Natural killer cell (primary cell): ENCODE measurements at regions not wholly inside any gene's neighbourhood (a gene's known extent, or its start where the extent isn't known, plus 50 kb on each side); places are given as distances from the start of the nearest gene placed in this dataset.

Experiments
- ATAC-seq, 3 donors: fragments of 150-1000 bp in 2 of 3; fragments of 200-7000 bp in 1 of 3; cut with Tn5 transposase; 1 replicate in 1 of 3; 2 replicates in 2 of 3; pipeline ENCODE4 v1.10.0; 2021; ENCODE audit warnings: mild to moderate bottlenecking in 2 of 3, moderate library complexity in 2 of 3
- DNase-seq, 2 donors: peaks; one replicate each; pipeline versions ENCODE4 v3.0.0 to v3.0.0-alpha.2; 2013 to 2021; ENCODE audit warnings: mixed read lengths in 1 of 2
- H3K27ac ChIP-seq: one replicate; pipeline ENCODE4 v1.5.1; 2013; ENCODE audit warnings: mild to moderate bottlenecking, low read length
- H3K27me3 ChIP-seq: one replicate; pipeline ENCODE4 v1.6.1; 2013; ENCODE audit warnings: low read length; ENCODE audit not compliant: control insufficient read depth, insufficient read depth
- H3K36me3 ChIP-seq: one replicate; pipeline ENCODE4 v1.6.1; 2013; ENCODE audit warnings: low read length; ENCODE audit not compliant: control insufficient read depth, insufficient read depth
- H3K4me1 ChIP-seq: one replicate; pipeline ENCODE4 v1.6.1; 2013; ENCODE audit warnings: low read length; ENCODE audit not compliant: control insufficient read depth, insufficient read depth
- H3K4me3 ChIP-seq: one replicate; pipeline ENCODE4 v1.5.1; 2013; ENCODE audit warnings: low read length
- H3K9me3 ChIP-seq: one replicate; pipeline ENCODE4 v1.6.1; 2013; ENCODE audit warnings: low read length; ENCODE audit not compliant: control insufficient read depth, insufficient read depth
- H3K27ac Mint-ChIP-seq, 2 donors: one replicate each; pipeline ENCODE4 v1.8.0; 2022; ENCODE audit warnings: mild to moderate bottlenecking in 2 of 2, mixed read lengths in 2 of 2, moderate library complexity in 1 of 2
- H3K27me3 Mint-ChIP-seq, 2 donors: one replicate each; pipeline ENCODE4 v1.8.0; 2022; ENCODE audit warnings: low read depth in 2 of 2, mixed read lengths in 2 of 2
- H3K36me3 Mint-ChIP-seq: one replicate; pipeline ENCODE4 v1.8.0; 2022; ENCODE audit warnings: mixed read lengths
- H3K4me1 Mint-ChIP-seq, 2 donors: one replicate each; pipeline ENCODE4 v1.8.0; 2022; ENCODE audit warnings: mixed read lengths in 2 of 2
- H3K4me3 Mint-ChIP-seq: one replicate; pipeline ENCODE4 v1.8.0; 2022; ENCODE audit warnings: mild to moderate bottlenecking, moderate library complexity, mixed read lengths
- H3K9me3 Mint-ChIP-seq, 2 donors: one replicate each; pipeline ENCODE4 v1.8.0; 2022; ENCODE audit warnings: mixed read lengths in 2 of 2
- CTCF ChIP-seq: fragments of 200-600 bp; IDR thresholded peaks from one replicate; pipeline ENCODE4 v1.8.0; 2022; ENCODE audit warnings: antibody characterized with exemption
- WGBS: methylation state at CpG from one replicate; pipeline ENCODE4 v1.1.7; 2013; ENCODE audit warnings: missing lambda C conversion rate; ENCODE audit not compliant: insufficient coverage; 5-methylcytosine and 5-hydroxymethylcytosine counted together
- intact Hi-C: fragments of 100-400 bp; cut with micrococcal nuclease; formaldehyde crosslinking; loops from one replicate; pipeline ENCODE4 v1.14.2; 2022

- WGBS, result 88% methylated on average over 20 of the region's 20 CpGs
- Histone ChIP-seq H3K36me3 (no peaks in the 10 kb centered on the region), H3K27ac (no peak overlapping the region), H3K4me1 (no peaks in the 10 kb centered on the region), H3K27me3 (no peaks in the 10 kb centered on the region), H3K4me3 (no peak overlapping the region), H3K9me3 (peaks cover 1% of the 10 kb centered on the region)
- H3K27ac Mint-ChIP-seq, result no peak overlapping the region
- intact Hi-C loops, result no loop called here
- peaks cover 13% of the 10 kb centered on the region for H3K36me3 Mint-ChIP-seq
- no peak overlapping the region for H3K4me3 Mint-ChIP-seq
- no peak for DNase-seq
- peaks cover 16 to 29% of the 10 kb centered on the region in 2 donors for H3K27me3 Mint-ChIP-seq
- no peaks in the 10 kb centered on the region for H3K4me1 Mint-ChIP-seq
- peaks cover 9% of the 10 kb centered on the region in 2 donors for H3K9me3 Mint-ChIP-seq
- ATAC-seq, result no peak
- no peak for TF ChIP-seq CTCF
Measured at GRCh38 chr2:381941-382727, 94.2 kb upstream of the ALKAL2 start.

- intact Hi-C loops, result no loop called here
- Mint-ChIP-seq H3K4me3 (no peak overlapping the region), H3K27ac (no peak overlapping the region), H3K4me1 (no peaks in the 10 kb centered on the region), H3K9me3 (peaks cover 9% of the 10 kb centered on the region in 2 donors), H3K27me3 (peaks cover 16 to 32% of the 10 kb centered on the region in 2 donors), H3K36me3 (peaks cover 15% of the 10 kb centered on the region)
- TF ChIP-seq CTCF, result no peak
- Histone ChIP-seq H3K27ac (no peak overlapping the region), H3K4me3 (no peak overlapping the region), H3K36me3 (no peaks in the 10 kb centered on the region), H3K27me3 (no peaks in the 10 kb centered on the region), H3K4me1 (no peaks in the 10 kb centered on the region), H3K9me3 (peaks cover 3% of the 10 kb centered on the region)
- 94% methylated on average over 10 of the region's 10 CpGs for WGBS
- ATAC-seq (no peak), DNase-seq (no peak)
Measured at GRCh38 chr2:381181-381580, 93.3 kb upstream of the ALKAL2 start.

GRCh38 chr2:380772-381171 lies 92.9 kb upstream of the ALKAL2 start:
- no peak for TF ChIP-seq CTCF
- H3K9me3 Mint-ChIP-seq, result peaks cover 9% of the 10 kb centered on the region in 2 donors
- no peak for ATAC-seq
- H3K36me3 Mint-ChIP-seq, result peaks cover 15% of the 10 kb centered on the region
- H3K27ac ChIP-seq, result no peak overlapping the region
- intact Hi-C loops, result no loop called here
- H3K27me3 Mint-ChIP-seq, result peaks cover 16 to 32% of the 10 kb centered on the region in 2 donors
- no peaks in the 10 kb centered on the region for H3K27me3 ChIP-seq
- H3K36me3 ChIP-seq, result no peaks in the 10 kb centered on the region
- no peak for DNase-seq
- H3K4me3 Mint-ChIP-seq, result no peak overlapping the region
- no peaks in the 10 kb centered on the region for H3K4me1 ChIP-seq
- no peaks in the 10 kb centered on the region for H3K4me1 Mint-ChIP-seq
- H3K4me3 ChIP-seq, result no peak overlapping the region
- H3K9me3 ChIP-seq, result peaks cover 3% of the 10 kb centered on the region
- no peak overlapping the region for H3K27ac Mint-ChIP-seq
- WGBS, result 90% methylated on average over 6 of the region's 7 CpGs

GRCh38 chr2:380221-380620 lies 92.3 kb upstream of the ALKAL2 start:
- Histone ChIP-seq H3K9me3 (peaks cover 3% of the 10 kb centered on the region), H3K27me3 (peaks cover 2% of the 10 kb centered on the region), H3K36me3 (no peaks in the 10 kb centered on the region), H3K27ac (no peak overlapping the region), H3K4me3 (no peak overlapping the region), H3K4me1 (no peaks in the 10 kb centered on the region)
- no peak overlapping the region for H3K4me3 Mint-ChIP-seq
- WGBS, result 80% methylated on average over 2 of the region's 2 CpGs
- no peaks in the 10 kb centered on the region for H3K4me1 Mint-ChIP-seq
- peaks cover 9% of the 10 kb centered on the region in 2 donors for H3K9me3 Mint-ChIP-seq
- H3K27me3 Mint-ChIP-seq, result peaks cover 16 to 32% of the 10 kb centered on the region in 2 donors
- TF ChIP-seq CTCF, result no peak
- H3K36me3 Mint-ChIP-seq, result peaks cover 15% of the 10 kb centered on the region
- no peak overlapping the region for H3K27ac Mint-ChIP-seq
- intact Hi-C loops, result no loop called here
- ATAC-seq (no peak), DNase-seq (no peak)
